CD4-positive, alpha-beta T cell treated with Interleukin-21 for 1 hour (primary cell): ENCODE measurements at regions not wholly inside any gene's neighbourhood (a gene's known extent, or its start where the extent isn't known, plus 50 kb on each side); places are given as distances from the start of the nearest gene placed in this dataset.

ENCODE experiments used
- DNase-seq: peaks from one replicate; pipeline ENCODE4 v3.0.0-alpha.2; 2020

DNA sequence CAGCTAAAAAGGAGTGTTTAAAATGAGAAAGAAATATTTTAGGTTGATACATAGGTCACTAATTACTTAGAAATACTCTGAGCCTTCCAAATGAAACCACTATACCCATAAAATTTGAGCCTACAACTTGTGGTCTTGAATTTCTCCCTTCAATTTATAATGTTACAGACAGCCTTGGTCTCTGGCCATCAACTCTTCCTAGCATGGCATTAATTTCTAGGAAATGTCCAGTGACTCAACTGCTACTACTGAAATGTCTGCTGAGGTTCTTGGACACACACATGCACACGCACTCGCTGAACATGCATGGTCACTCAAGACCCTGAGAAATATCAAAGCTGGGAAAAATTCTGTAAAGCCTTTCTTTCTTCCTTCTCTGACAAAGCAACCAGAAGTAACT lies 61.1 kb upstream of the SAMSN1 start:
- no peak for DNase-seq

DNA sequence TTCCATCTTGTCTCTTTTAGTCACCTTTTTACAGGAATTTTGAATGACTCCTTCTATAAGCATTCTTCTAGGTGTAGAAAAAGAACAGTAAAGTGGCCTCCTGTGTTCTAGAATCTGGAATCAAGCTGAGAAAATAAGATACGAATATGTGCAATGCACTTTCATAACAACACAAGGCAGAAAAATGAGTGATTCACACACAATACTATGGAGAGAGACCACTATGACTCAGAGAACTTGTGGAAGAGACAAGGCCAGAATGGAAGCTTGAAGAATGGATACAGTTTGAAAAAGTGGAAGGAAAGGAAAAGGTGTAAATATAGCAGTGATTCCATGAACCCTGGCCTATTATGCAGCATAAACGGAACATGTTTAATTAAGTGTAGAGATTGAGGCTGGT lies 57.1 kb upstream of the SAMSN1 start:
- no peak for DNase-seq

DNA sequence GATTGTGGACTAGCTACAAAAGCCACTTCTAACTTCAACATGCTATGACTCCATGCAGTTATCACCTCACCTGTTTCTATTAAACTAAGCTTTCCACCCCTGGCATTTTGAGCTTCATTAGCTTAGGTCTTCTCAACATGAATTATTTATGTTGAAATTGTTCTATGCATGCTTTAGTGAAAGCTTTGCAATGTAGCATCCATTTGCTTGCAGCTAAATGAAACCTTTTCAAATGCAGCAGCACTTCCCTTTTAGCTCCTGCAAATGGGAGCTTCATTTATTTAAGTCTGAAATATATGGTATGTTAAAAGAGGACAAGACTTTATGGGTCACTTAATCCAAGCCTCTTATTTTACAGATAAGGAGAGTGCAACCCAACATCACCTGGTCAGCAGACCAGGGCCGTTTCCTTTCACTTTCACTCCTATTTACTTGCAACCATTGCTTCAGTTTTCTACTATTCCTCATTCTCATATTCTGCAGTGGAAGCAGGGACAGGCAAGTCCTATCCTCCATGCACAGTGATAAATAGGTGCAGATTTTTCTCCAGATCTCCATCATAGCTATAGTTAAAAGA lies 56.4 kb upstream of the SAMSN1 start:
- DNase-seq: no peak

DNA sequence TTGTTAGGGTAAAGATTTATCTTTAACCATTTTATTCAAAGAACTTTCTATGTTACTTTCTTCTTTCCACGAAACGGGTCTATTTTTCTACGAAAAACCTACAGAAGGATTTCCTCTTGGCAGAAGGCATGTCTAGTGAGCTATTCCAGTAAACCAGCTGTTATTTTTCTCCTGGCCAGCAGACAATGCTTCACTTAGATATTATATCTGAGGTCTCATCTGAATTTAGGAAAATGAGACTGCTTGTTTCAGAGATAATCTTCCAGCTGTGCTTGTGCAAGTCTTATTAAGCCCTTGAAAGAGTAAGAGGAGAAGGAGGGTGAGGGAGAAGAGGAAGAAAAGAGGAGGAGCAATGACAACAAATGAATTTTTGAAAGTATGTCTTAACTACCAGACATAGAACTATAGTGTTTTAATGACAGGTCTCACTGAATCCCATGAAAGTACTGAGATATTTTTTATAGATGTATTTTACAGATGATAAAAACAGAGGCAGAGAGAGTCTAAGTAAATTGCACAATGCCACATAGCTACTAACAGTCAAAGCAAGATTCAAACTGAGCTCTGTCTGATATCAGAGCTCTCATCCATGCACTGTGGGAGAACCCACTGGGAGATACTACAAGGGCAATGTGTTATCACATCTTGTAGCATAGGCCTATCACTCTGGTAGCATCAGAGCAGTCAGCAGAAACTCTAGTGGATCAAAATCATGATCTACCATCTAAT lies 54.6 kb upstream of the SAMSN1 start:
- no peak for DNase-seq

DNA sequence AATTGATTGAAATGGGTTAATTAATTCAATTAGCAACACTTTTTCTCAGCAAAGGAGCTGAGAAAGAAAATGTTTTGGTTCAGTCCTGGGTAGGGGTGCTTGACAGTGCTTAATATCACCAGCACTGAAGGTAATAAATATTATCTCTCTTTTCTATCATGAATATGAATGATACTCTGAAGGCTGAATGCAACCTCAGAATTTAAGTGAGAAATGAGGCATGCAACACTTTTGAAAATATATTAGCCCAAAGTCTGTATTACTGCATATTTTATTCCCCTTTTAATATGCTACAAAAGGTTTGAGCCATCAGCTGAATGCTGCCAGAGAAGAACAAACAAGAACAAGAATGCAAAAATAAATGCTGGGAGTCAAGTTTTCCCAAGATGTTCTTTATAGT lies 52.0 kb upstream of the SAMSN1 start:
- DNase-seq: no peak
